ENCODE measurements at regions not wholly inside any gene's neighbourhood (a gene's known extent, or its start where the extent isn't known, plus 50 kb on each side); places are given as distances from the start of the nearest gene placed in this dataset.

GRCh38 chr7:131691454-131692130, 135.2 kb upstream of the PODXL start:
- DNase-seq = no peak
- Mint-ChIP-seq H3K4me1 (ENCODE audit: low read depth, unreplicated experiment) (no peaks in the 10 kb centered on the region), H3K27me3 (ENCODE audit: unreplicated experiment) (peaks cover 1% of the 10 kb centered on the region), H3K27ac (ENCODE audit: unreplicated experiment) (no peak overlapping the region), H3K4me3 (ENCODE audit: unreplicated experiment) (no peak overlapping the region), H3K36me3 (ENCODE audit: unreplicated experiment) (no peaks in the 10 kb centered on the region), H3K9me3 (ENCODE audit: unreplicated experiment) (peaks cover 7% of the 10 kb centered on the region)
- TF ChIP-seq, protein P1, sequence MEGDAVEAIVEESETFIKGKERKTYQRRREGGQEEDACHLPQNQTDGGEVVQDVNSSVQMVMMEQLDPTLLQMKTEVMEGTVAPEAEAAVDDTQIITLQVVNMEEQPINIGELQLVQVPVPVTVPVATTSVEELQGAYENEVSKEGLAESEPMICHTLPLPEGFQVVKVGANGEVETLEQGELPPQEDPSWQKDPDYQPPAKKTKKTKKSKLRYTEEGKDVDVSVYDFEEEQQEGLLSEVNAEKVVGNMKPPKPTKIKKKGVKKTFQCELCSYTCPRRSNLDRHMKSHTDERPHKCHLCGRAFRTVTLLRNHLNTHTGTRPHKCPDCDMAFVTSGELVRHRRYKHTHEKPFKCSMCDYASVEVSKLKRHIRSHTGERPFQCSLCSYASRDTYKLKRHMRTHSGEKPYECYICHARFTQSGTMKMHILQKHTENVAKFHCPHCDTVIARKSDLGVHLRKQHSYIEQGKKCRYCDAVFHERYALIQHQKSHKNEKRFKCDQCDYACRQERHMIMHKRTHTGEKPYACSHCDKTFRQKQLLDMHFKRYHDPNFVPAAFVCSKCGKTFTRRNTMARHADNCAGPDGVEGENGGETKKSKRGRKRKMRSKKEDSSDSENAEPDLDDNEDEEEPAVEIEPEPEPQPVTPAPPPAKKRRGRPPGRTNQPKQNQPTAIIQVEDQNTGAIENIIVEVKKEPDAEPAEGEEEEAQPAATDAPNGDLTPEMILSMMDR (IDR thresholded peaks at IDR 0.05; ENCODE audit: partially characterized antibody, unreplicated experiment) = no peak

GRCh38 chr7:131690441-131690840, 134.0 kb upstream of the PODXL start:
- H3K27ac Mint-ChIP-seq (ENCODE audit: unreplicated experiment) = no peak overlapping the region
- H3K4me1 Mint-ChIP-seq (ENCODE audit: low read depth, unreplicated experiment) = no peaks in the 10 kb centered on the region
- H3K36me3 Mint-ChIP-seq (ENCODE audit: unreplicated experiment) = no peaks in the 10 kb centered on the region
- H3K4me3 Mint-ChIP-seq (ENCODE audit: unreplicated experiment) = no peak overlapping the region
- H3K9me3 Mint-ChIP-seq (ENCODE audit: unreplicated experiment) = peaks cover 7% of the 10 kb centered on the region
- TF ChIP-seq, protein P1 (IDR thresholded peaks at IDR 0.05; ENCODE audit: partially characterized antibody, unreplicated experiment) = no peak
- peaks cover 1% of the 10 kb centered on the region for H3K27me3 Mint-ChIP-seq (ENCODE audit: unreplicated experiment)
- no peak for DNase-seq

GRCh38 chr7:131689662-131690234, 133.3 kb upstream of the PODXL start:
- Mint-ChIP-seq H3K36me3 (ENCODE audit: unreplicated experiment) (no peaks in the 10 kb centered on the region), H3K9me3 (ENCODE audit: unreplicated experiment) (peaks cover 7% of the 10 kb centered on the region), H3K4me1 (ENCODE audit: low read depth, unreplicated experiment) (no peaks in the 10 kb centered on the region), H3K27ac (ENCODE audit: unreplicated experiment) (no peak overlapping the region), H3K27me3 (ENCODE audit: unreplicated experiment) (peaks cover 1% of the 10 kb centered on the region), H3K4me3 (ENCODE audit: unreplicated experiment) (no peak overlapping the region)
- TF ChIP-seq, protein P1 (IDR thresholded peaks at IDR 0.05; ENCODE audit: partially characterized antibody, unreplicated experiment) = no peak
- no peak for DNase-seq

GRCh38 chr7:131688738-131689661, 132.6 kb upstream of the PODXL start:
- no peaks in the 10 kb centered on the region for H3K36me3 Mint-ChIP-seq (ENCODE audit: unreplicated experiment)
- no peaks in the 10 kb centered on the region for H3K4me1 Mint-ChIP-seq (ENCODE audit: low read depth, unreplicated experiment)
- TF ChIP-seq, protein P1 (IDR thresholded peaks at IDR 0.05; ENCODE audit: partially characterized antibody, unreplicated experiment) = peak; percentile 94
- H3K9me3 Mint-ChIP-seq (ENCODE audit: unreplicated experiment) = peaks cover 7% of the 10 kb centered on the region
- no peak overlapping the region for H3K27ac Mint-ChIP-seq (ENCODE audit: unreplicated experiment)
- DNase-seq = peak; percentile 89
- peaks cover 1% of the 10 kb centered on the region for H3K27me3 Mint-ChIP-seq (ENCODE audit: unreplicated experiment)
- H3K4me3 Mint-ChIP-seq (ENCODE audit: unreplicated experiment) = no peak overlapping the region
